ENCODE measurements at regions not wholly inside any gene's neighbourhood (a gene's known extent, or its start where the extent isn't known, plus 50 kb on each side); places are given as distances from the start of the nearest gene placed in this dataset.
"Not testable (repeated sequence)": the region's sequence is repeated elsewhere in the genome, so short reads cannot be mapped to it uniquely, and the experiment has no call there.

GRCh38 chr14:86124328-86124727 is 594.4 kb downstream of the FLRT2 start:
- Histone ChIP-seq H3K4me1 (replicated peaks; ENCODE audit: insufficient read depth) (no peaks in the 10 kb centered on the region), H3K27me3 (ENCODE audit: insufficient read depth, low read depth) (no peaks in the 10 kb centered on the region), H3K79me2 (ENCODE audit: low read depth) (no peaks in the 10 kb centered on the region), H3K27ac (no peak overlapping the region), H3K4me2 (no peak overlapping the region), H3K9me2 (ENCODE audit: insufficient read depth) (no peaks in the 10 kb centered on the region), H3K9me3 (ENCODE audit: insufficient read depth, low read depth) (no peaks in the 10 kb centered on the region), H3F3A (ENCODE audit: insufficient read depth, low read depth) (no peaks in the 10 kb centered on the region), H2AFZ (no peak overlapping the region), H3K4me3 (no peak overlapping the region), H3K36me3 (ENCODE audit: low read depth) (no peaks in the 10 kb centered on the region), H4K20me1 (ENCODE audit: insufficient read depth) (no peaks in the 10 kb centered on the region)
- intact Hi-C loops (cut with micrococcal nuclease; ENCODE audit: unreplicated experiment), result no loop called here
- DNase-seq, result no peak
- CTCF ChIA-PET, result no interaction called here
- TF ChIP-seq CTCF (conservative IDR thresholded peaks at IDR 0.05), result no peak
- no peak for TF ChIP-seq EZH2 (IDR thresholded peaks at IDR 0.05; ENCODE audit: low read depth)
- no TSS peak for BruUV-seq (replicated peaks)
- POLR2A ChIA-PET (ENCODE audit: unreplicated experiment), result no interaction called here

DNA sequence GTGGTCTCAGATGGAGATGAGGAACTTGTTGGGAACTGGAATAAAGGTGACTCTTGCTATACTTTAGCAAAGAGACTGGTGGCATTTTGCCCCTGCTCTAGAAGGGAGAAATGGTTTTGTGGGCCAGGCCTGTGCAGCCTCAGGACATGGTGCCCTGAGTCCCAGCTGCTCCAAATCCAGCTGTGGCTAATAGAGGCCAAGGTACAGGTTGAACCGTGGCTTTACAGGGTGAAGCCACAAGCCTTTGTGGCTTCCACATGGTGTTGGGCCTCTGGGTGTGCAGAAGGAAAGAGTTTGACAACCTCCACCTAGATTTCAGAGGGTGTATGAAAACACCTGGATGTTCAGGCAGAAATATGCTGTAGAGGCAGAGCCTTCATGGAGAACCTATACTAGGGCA is 586.0 kb downstream of the FLRT2 start:
- CTCF ChIA-PET, result no interaction called here
- no peaks in the 10 kb centered on the region for H4K20me1 ChIP-seq (ENCODE audit: insufficient read depth)
- no peak overlapping the region for H3K4me3 ChIP-seq
- no peaks in the 10 kb centered on the region for H3K36me3 ChIP-seq (ENCODE audit: low read depth)
- no peak overlapping the region for H3K4me2 ChIP-seq
- no peaks in the 10 kb centered on the region for H3F3A ChIP-seq (ENCODE audit: insufficient read depth, low read depth)
- POLR2A ChIA-PET (ENCODE audit: unreplicated experiment), result no interaction called here
- no peaks in the 10 kb centered on the region for H3K4me1 ChIP-seq (replicated peaks; ENCODE audit: insufficient read depth)
- intact Hi-C loops (cut with micrococcal nuclease; ENCODE audit: unreplicated experiment), result no loop called here
- no peaks in the 10 kb centered on the region for H3K27me3 ChIP-seq (ENCODE audit: insufficient read depth, low read depth)
- no peak overlapping the region for H3K27ac ChIP-seq
- H3K9me2 ChIP-seq (ENCODE audit: insufficient read depth), result no peaks in the 10 kb centered on the region
- no peaks in the 10 kb centered on the region for H3K9me3 ChIP-seq (ENCODE audit: insufficient read depth, low read depth)
- TF ChIP-seq EZH2 (IDR thresholded peaks at IDR 0.05; ENCODE audit: low read depth) (no peak), CTCF (conservative IDR thresholded peaks at IDR 0.05) (no peak)
- BruUV-seq (replicated peaks), result no TSS peak
- H2AFZ ChIP-seq, result no peak overlapping the region
- DNase-seq, result no peak
- H3K79me2 ChIP-seq (ENCODE audit: low read depth), result no peaks in the 10 kb centered on the region

GRCh38 chr14:86110871-86111270 is 580.9 kb downstream of the FLRT2 start:
- H3K27ac ChIP-seq; DNase-seq; H3K9me2 ChIP-seq (ENCODE audit: insufficient read depth); H3K4me3 ChIP-seq; intact Hi-C loops (cut with micrococcal nuclease; ENCODE audit: unreplicated experiment); H3F3A ChIP-seq (ENCODE audit: insufficient read depth, low read depth); H3K9me3 ChIP-seq (ENCODE audit: insufficient read depth, low read depth); H3K4me2 ChIP-seq; H3K36me3 ChIP-seq (ENCODE audit: low read depth); H2AFZ ChIP-seq; H3K79me2 ChIP-seq (ENCODE audit: low read depth); CTCF ChIA-PET; H3K27me3 ChIP-seq (ENCODE audit: insufficient read depth, low read depth); POLR2A ChIA-PET (ENCODE audit: unreplicated experiment); BruUV-seq (replicated peaks); H4K20me1 ChIP-seq (ENCODE audit: insufficient read depth); H3K4me1 ChIP-seq (replicated peaks; ENCODE audit: insufficient read depth): not testable (repeated sequence)

DNA sequence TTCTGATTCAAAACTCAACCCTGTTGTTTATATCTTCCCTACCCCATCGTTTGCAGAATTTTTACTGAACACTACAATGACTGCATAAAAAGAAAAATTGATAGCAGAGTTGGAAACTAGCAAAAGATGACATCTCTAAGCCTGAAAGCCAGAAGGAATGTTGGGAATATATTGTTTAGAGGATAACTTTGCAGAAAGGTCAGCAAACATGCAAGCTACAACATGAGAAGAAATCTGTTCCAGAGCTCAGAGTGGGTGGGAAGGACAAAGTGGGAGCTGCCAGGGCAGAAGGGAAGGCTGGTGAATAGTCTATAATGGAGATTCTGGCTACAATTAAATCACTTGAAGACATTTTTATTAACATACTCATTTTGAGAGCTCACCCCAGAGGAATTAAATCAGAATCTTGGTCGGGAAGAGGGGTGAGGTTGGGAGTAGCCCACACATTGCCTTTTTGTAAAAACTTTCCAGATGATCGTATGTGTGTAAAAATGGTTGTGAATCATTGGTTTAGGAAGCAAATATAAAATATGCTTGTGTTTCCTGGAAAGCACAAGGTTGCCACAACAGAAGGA is 574.8 kb downstream of the FLRT2 start:
- H3K79me2 ChIP-seq (ENCODE audit: low read depth), result no peaks in the 10 kb centered on the region
- no peak overlapping the region for H2AFZ ChIP-seq
- H3K9me2 ChIP-seq (ENCODE audit: insufficient read depth), result no peaks in the 10 kb centered on the region
- H3K4me3 ChIP-seq, result no peak overlapping the region
- no peak overlapping the region for H3K27ac ChIP-seq
- no peaks in the 10 kb centered on the region for H3K36me3 ChIP-seq (ENCODE audit: low read depth)
- H3K9me3 ChIP-seq (ENCODE audit: insufficient read depth, low read depth), result no peaks in the 10 kb centered on the region
- H3K27me3 ChIP-seq (ENCODE audit: insufficient read depth, low read depth), result no peaks in the 10 kb centered on the region
- intact Hi-C loops (cut with micrococcal nuclease; ENCODE audit: unreplicated experiment), result no loop called here
- DNase-seq, result no peak
- no peaks in the 10 kb centered on the region for H4K20me1 ChIP-seq (ENCODE audit: insufficient read depth)
- BruUV-seq (replicated peaks), result no TSS peak
- TF ChIP-seq CTCF (conservative IDR thresholded peaks at IDR 0.05), result no peak
- no peak for TF ChIP-seq EZH2 (IDR thresholded peaks at IDR 0.05; ENCODE audit: low read depth)
- H3K4me1 ChIP-seq (replicated peaks; ENCODE audit: insufficient read depth), result no peaks in the 10 kb centered on the region
- CTCF ChIA-PET, result no interaction called here
- H3K4me2 ChIP-seq, result no peak overlapping the region
- POLR2A ChIA-PET (ENCODE audit: unreplicated experiment), result no interaction called here
- no peaks in the 10 kb centered on the region for H3F3A ChIP-seq (ENCODE audit: insufficient read depth, low read depth)

All from PC-9 (cell line).